ENCODE measurements at regions not wholly inside any gene's neighbourhood (a gene's known extent, or its start where the extent isn't known, plus 50 kb on each side); places are given as distances from the start of the nearest gene placed in this dataset.

- Histone ChIP-seq H3K4me1 (ENCODE audit: insufficient read depth, low read length, severe bottlenecking) (no peaks in the 10 kb centered on the region), H3K9ac (ENCODE audit: low read length) (no peak overlapping the region), H3K4me3 (ENCODE audit: low read depth, low read length, poor library complexity, severe bottlenecking) (no peak overlapping the region), H3F3A (ENCODE audit: insufficient read depth, low read length) (no peaks in the 10 kb centered on the region), H4K20me1 (ENCODE audit: insufficient read depth, low read length) (no peaks in the 10 kb centered on the region), H3K36me3 (ENCODE audit: insufficient read depth, low read length) (no peaks in the 10 kb centered on the region), H3K9me3 (ENCODE audit: low read length) (no peaks in the 10 kb centered on the region), H3K27me3 (ENCODE audit: insufficient read depth, low read length) (no peaks in the 10 kb centered on the region), H3K9me2 (ENCODE audit: low read depth, low read length) (no peaks in the 10 kb centered on the region), H2AFZ (ENCODE audit: low read length) (no peak overlapping the region), H3K79me2 (ENCODE audit: insufficient read depth, low read length) (no peaks in the 10 kb centered on the region), H3K27ac (ENCODE audit: low read depth, low read length, poor library complexity, severe bottlenecking) (no peak overlapping the region), H3K4me2 (ENCODE audit: low read length) (no peak overlapping the region)
- no peak for TF ChIP-seq EZH2 (IDR thresholded peaks at IDR 0.05; ENCODE audit: borderline replicate concordance, low read length)
- TF ChIP-seq, protein P1, sequence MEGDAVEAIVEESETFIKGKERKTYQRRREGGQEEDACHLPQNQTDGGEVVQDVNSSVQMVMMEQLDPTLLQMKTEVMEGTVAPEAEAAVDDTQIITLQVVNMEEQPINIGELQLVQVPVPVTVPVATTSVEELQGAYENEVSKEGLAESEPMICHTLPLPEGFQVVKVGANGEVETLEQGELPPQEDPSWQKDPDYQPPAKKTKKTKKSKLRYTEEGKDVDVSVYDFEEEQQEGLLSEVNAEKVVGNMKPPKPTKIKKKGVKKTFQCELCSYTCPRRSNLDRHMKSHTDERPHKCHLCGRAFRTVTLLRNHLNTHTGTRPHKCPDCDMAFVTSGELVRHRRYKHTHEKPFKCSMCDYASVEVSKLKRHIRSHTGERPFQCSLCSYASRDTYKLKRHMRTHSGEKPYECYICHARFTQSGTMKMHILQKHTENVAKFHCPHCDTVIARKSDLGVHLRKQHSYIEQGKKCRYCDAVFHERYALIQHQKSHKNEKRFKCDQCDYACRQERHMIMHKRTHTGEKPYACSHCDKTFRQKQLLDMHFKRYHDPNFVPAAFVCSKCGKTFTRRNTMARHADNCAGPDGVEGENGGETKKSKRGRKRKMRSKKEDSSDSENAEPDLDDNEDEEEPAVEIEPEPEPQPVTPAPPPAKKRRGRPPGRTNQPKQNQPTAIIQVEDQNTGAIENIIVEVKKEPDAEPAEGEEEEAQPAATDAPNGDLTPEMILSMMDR (IDR thresholded peaks at IDR 0.05; ENCODE audit: low read length), result no peak
Measured at GRCh38 chr3:74048699-74049098, 424.0 kb upstream of the PDZRN3 start.

DNA sequence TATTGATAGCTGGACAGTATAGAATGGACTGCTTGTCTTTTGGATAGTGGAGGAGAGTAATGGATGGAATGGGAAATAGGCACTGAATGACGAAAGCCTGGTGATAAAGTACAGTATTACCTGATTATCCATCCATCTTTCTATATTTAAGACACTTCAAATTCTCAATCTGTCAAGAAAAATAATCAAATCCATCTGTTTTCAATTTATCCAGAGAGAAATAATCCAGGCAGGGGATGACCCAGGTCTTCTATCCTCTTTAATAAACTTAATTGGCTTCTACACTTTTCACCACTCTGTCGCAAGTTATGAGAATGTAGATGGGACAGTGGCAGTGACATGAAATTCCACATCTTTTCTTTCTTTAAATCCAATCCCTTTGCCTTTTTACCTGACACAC is 420.3 kb upstream of the PDZRN3 start:
- H3K4me1 ChIP-seq (ENCODE audit: insufficient read depth, low read length, severe bottlenecking), result no peaks in the 10 kb centered on the region
- no peak overlapping the region for H3K27ac ChIP-seq (ENCODE audit: low read depth, low read length, poor library complexity, severe bottlenecking)
- H3K36me3 ChIP-seq (ENCODE audit: insufficient read depth, low read length), result no peaks in the 10 kb centered on the region
- H3K9me2 ChIP-seq (ENCODE audit: low read depth, low read length), result no peaks in the 10 kb centered on the region
- no peak overlapping the region for H3K4me3 ChIP-seq (ENCODE audit: low read depth, low read length, poor library complexity, severe bottlenecking)
- no peaks in the 10 kb centered on the region for H3K79me2 ChIP-seq (ENCODE audit: insufficient read depth, low read length)
- H3K9me3 ChIP-seq (ENCODE audit: low read length), result no peaks in the 10 kb centered on the region
- H3K27me3 ChIP-seq (ENCODE audit: insufficient read depth, low read length), result no peaks in the 10 kb centered on the region
- H3K4me2 ChIP-seq (ENCODE audit: low read length), result no peak overlapping the region
- no peaks in the 10 kb centered on the region for H4K20me1 ChIP-seq (ENCODE audit: insufficient read depth, low read length)
- no peak overlapping the region for H3K9ac ChIP-seq (ENCODE audit: low read length)
- H2AFZ ChIP-seq (ENCODE audit: low read length), result no peak overlapping the region
- TF ChIP-seq EZH2 (IDR thresholded peaks at IDR 0.05; ENCODE audit: borderline replicate concordance, low read length), result no peak
- TF ChIP-seq, protein P1 (IDR thresholded peaks at IDR 0.05; ENCODE audit: low read length), result no peak
- H3F3A ChIP-seq (ENCODE audit: insufficient read depth, low read length), result no peaks in the 10 kb centered on the region

GRCh38 chr3:74041068-74041675 is 416.4 kb upstream of the PDZRN3 start:
- TF ChIP-seq, protein P1 (IDR thresholded peaks at IDR 0.05; ENCODE audit: low read length), result no peak
- TF ChIP-seq EZH2 (IDR thresholded peaks at IDR 0.05; ENCODE audit: borderline replicate concordance, low read length), result no peak
- Histone ChIP-seq H3K9me2 (ENCODE audit: low read depth, low read length) (no peaks in the 10 kb centered on the region), H4K20me1 (ENCODE audit: insufficient read depth, low read length) (no peaks in the 10 kb centered on the region), H3F3A (ENCODE audit: insufficient read depth, low read length) (no peaks in the 10 kb centered on the region), H2AFZ (ENCODE audit: low read length) (no peak overlapping the region), H3K4me2 (ENCODE audit: low read length) (no peak overlapping the region), H3K36me3 (ENCODE audit: insufficient read depth, low read length) (no peaks in the 10 kb centered on the region), H3K27ac (ENCODE audit: low read depth, low read length, poor library complexity, severe bottlenecking) (no peak overlapping the region), H3K4me3 (ENCODE audit: low read depth, low read length, poor library complexity, severe bottlenecking) (no peak overlapping the region), H3K27me3 (ENCODE audit: insufficient read depth, low read length) (no peaks in the 10 kb centered on the region), H3K4me1 (ENCODE audit: insufficient read depth, low read length, severe bottlenecking) (no peaks in the 10 kb centered on the region), H3K79me2 (ENCODE audit: insufficient read depth, low read length) (no peaks in the 10 kb centered on the region), H3K9me3 (ENCODE audit: low read length) (no peaks in the 10 kb centered on the region), H3K9ac (ENCODE audit: low read length) (no peak overlapping the region)
